ELR (cell line): ENCODE measurements at regions not wholly inside any gene's neighbourhood (a gene's known extent, or its start where the extent isn't known, plus 50 kb on each side); places are given as distances from the start of the nearest gene placed in this dataset.

ENCODE experiments used
- DNase-seq: peaks from one replicate; pipeline ENCODE4 v3.0.0-alpha.2; 2015; ENCODE audit warnings: low read depth

- DNase-seq, result no peak
Observed at GRCh38 chr9:118515947-118516346, 811.7 kb downstream of the TLR4 start.

- no peak for DNase-seq
Observed at GRCh38 chr9:118521261-118521660, 817.1 kb downstream of the TLR4 start.

- DNase-seq, result peak; percentile 67
Observed at GRCh38 chr9:118522093-118523028, 818.2 kb downstream of the TLR4 start.

GRCh38 chr9:118527261-118527660 is 823.1 kb downstream of the TLR4 start:
- DNase-seq, result no peak

- peak; percentile 41 for DNase-seq
Observed at GRCh38 chr9:118529210-118529609, 825.0 kb downstream of the TLR4 start.

GRCh38 chr9:118529624-118530214 is 825.5 kb downstream of the TLR4 start:
- no peak for DNase-seq

- no peak for DNase-seq
Observed at GRCh38 chr9:118532592-118532991, 828.4 kb downstream of the TLR4 start.

- peak; percentile 12 for DNase-seq
Observed at GRCh38 chr9:118533101-118533500, 828.9 kb downstream of the TLR4 start.

GRCh38 chr9:118533850-118534249 is 829.6 kb downstream of the TLR4 start:
- DNase-seq, result no peak

- no peak for DNase-seq
Observed at GRCh38 chr9:118536153-118536552, 832.0 kb downstream of the TLR4 start.

- DNase-seq, result no peak
Observed at GRCh38 chr9:118538959-118539358, 830.3 kb downstream of the BRINP1 start.

- DNase-seq, result no peak
Observed at GRCh38 chr9:118553465-118553864, 815.8 kb downstream of the BRINP1 start.

- DNase-seq, result no peak
Observed at GRCh38 chr9:118554987-118555386, 814.2 kb downstream of the BRINP1 start.

GRCh38 chr9:118558026-118558425 is 811.2 kb downstream of the BRINP1 start:
- DNase-seq, result peak; percentile 22

GRCh38 chr9:118558891-118559290 is 810.3 kb downstream of the BRINP1 start:
- DNase-seq, result no peak

- DNase-seq, result no peak
Observed at GRCh38 chr9:118561051-118561450, 808.2 kb downstream of the BRINP1 start.

GRCh38 chr9:118563677-118564076 is 805.6 kb downstream of the BRINP1 start:
- DNase-seq, result peak; percentile 66

- DNase-seq, result peak; percentile 20
Observed at GRCh38 chr9:118567861-118568260, 801.4 kb downstream of the BRINP1 start.

- no peak for DNase-seq
Observed at GRCh38 chr9:118568704-118569103, 800.5 kb downstream of the BRINP1 start.

GRCh38 chr9:118569148-118569547 is 800.1 kb downstream of the BRINP1 start:
- no peak for DNase-seq

GRCh38 chr9:118570066-118570465 is 799.2 kb downstream of the BRINP1 start:
- DNase-seq, result no peak

- DNase-seq, result peak; percentile 66
Observed at GRCh38 chr9:118575341-118576070, 793.7 kb downstream of the BRINP1 start.

GRCh38 chr9:118577121-118577520 is 792.1 kb downstream of the BRINP1 start:
- peak; percentile 91 for DNase-seq
